A673 (cell line): ENCODE measurements at regions not wholly inside any gene's neighbourhood (a gene's known extent, or its start where the extent isn't known, plus 50 kb on each side); places are given as distances from the start of the nearest gene placed in this dataset.

Experiments used
- CTCF ChIP-seq: fragments of 300-800, 200-600 bp; sonication (generic); conservative IDR thresholded peaks from 2 replicates; pipeline ENCODE4 v1.5.1; 2017; ENCODE audit warnings: low read depth, mild to moderate bottlenecking, antibody characterized with exemption, low read length, moderate library complexity, mixed read lengths
- EZH2 ChIP-seq: fragments of 200-600 bp; sonication (generic); IDR thresholded peaks from 2 replicates; pipeline ENCODE4 v1.6.1; 2017; ENCODE audit warnings: borderline replicate concordance, low read depth, mild to moderate bottlenecking, mixed read lengths, antibody characterized with exemption, low read length; ENCODE audit not compliant: poor library complexity, severe bottlenecking

GRCh38 chr11:101336155-101336554, 206.5 kb upstream of the PGR start:
- TF ChIP-seq CTCF, result no peak
- TF ChIP-seq EZH2, result no peak
